GM12873 (cell line): ENCODE measurements at regions not wholly inside any gene's neighbourhood (a gene's known extent, or its start where the extent isn't known, plus 50 kb on each side); places are given as distances from the start of the nearest gene placed in this dataset.

Source experiments
- TF ChIP-seq, protein P1 (sequence below): IDR thresholded peaks from 2 replicates; pipeline ENCODE4 v1.5.1; 2012; ENCODE audit warnings: low read depth, mild to moderate bottlenecking, moderate library complexity, low read length, control low read depth; ENCODE audit not compliant: insufficient read depth; ENCODE audit errors: missing control alignments

DNA sequence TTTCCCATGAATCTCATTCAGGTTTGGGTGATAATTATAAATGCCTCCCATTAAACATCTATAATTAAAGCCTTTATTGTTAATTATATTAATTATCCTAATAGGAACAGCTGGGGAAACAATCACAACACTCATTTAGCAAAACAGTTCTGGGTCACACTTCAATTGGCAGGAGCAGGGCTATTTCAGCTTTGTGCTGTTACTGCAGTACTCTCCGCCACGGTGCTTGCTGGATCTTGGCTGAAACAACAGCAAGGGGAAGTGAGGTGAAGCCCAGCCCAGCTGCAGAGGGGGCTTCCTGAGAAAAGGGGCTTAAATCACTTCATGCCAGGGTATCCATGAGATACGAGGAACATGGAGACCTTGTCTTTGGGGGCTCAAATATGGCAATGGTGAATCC lies 79.5 kb upstream of the SOX11 start:
- TF ChIP-seq, protein P1, sequence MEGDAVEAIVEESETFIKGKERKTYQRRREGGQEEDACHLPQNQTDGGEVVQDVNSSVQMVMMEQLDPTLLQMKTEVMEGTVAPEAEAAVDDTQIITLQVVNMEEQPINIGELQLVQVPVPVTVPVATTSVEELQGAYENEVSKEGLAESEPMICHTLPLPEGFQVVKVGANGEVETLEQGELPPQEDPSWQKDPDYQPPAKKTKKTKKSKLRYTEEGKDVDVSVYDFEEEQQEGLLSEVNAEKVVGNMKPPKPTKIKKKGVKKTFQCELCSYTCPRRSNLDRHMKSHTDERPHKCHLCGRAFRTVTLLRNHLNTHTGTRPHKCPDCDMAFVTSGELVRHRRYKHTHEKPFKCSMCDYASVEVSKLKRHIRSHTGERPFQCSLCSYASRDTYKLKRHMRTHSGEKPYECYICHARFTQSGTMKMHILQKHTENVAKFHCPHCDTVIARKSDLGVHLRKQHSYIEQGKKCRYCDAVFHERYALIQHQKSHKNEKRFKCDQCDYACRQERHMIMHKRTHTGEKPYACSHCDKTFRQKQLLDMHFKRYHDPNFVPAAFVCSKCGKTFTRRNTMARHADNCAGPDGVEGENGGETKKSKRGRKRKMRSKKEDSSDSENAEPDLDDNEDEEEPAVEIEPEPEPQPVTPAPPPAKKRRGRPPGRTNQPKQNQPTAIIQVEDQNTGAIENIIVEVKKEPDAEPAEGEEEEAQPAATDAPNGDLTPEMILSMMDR, result no peak

DNA sequence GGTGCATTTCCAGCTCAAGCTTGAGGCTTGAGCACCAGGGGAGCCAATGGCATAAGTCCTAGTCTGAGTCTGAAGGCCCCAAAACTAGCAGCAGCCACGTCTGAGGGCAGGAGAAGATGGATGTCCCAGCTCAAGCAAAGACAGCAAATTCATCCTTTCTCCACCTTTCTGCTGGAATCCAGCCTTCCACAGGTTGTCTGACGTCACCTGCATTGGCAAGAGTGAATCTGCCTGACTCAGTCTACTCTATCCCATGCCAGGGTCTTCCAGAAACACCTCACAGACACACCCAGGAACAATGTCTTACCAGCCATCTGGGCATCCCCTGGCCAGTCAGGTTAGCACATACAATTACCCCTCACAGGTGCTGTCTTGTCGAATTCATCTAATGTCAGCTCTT lies 76.2 kb upstream of the SOX11 start:
- TF ChIP-seq, protein P1, result no peak

DNA sequence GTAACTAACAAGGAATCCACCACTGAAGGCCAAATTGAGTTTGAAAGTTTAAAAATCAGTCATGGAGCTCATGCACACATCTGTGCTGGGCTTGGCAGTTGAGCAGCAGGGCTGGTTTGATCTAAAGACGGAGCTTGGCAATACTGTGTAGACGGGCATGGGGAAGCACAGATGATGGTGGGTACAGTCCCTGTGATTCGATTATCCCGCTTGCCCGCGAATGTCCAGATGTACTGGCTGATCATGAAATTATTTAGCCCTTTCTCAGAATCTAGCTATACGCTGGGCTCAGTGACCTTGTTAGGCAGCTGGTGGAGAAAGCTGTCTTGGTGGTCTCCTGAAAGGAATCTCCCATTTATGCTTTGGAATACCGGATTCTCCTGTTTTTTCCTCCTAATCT lies 74.8 kb upstream of the SOX11 start:
- TF ChIP-seq, protein P1, result no peak

DNA sequence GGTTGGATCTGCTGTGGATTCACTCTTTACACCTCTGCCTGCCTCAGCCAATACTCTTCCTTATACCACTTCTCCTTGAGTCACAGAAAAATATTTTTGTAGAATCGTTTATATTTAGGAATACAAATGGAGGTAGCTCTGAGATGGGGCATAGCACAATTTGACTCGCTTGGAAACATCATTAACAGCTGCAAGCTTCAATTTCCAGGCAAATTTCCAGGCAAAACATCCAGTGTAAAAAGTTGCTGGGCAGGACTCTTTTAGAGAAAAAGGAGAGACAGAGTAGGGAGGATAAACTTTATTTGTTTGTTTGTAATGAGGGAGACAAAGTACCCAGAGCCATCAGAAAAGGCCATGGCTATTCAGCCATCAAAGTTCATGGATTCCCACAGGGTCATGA lies 74.4 kb upstream of the SOX11 start:
- TF ChIP-seq, protein P1, result no peak

DNA sequence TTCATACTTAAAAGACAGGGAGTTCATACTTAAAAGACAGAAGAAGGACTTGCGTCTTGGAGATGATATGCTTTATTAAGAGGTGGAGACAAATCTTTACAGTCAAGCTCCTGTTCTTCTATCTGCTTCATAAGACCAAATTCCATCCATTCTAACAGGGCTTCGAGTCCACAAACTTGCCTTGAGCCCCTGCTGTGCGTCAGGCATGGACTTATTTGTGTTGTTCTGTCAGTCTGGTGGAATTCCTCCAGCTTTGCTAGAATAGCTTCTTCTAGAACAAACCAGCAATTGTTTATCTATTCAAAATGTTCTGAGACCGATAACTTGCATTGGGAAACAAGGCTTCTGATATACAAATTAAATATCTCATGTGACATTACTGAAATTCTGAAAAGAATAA lies 73.9 kb upstream of the SOX11 start:
- TF ChIP-seq, protein P1, result no peak

DNA sequence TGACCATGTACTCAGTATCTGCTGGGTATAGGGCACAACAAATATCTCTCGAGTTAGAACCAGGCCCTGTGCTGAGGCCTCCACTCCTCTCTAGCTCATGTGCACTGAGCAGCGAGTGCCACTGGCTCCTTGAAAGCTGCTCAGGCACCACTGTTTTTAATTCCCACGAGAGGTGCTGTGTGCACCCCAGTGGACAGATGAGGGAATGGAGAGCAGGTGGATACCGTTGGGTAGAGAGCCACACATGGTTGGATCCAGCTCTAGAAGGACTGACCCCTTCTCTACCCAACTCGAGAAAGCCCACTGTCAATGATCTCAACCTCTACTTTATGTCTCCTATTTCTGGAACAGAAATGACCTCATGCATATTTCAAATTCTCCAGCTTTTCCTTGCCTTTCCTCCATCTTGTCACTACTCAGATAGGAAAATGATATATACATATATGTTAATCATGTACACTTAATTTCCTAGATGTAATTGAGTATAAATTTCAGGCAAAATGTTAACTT lies 66.6 kb upstream of the SOX11 start:
- TF ChIP-seq, protein P1, result peak; percentile 13
